ENCODE measurements at regions not wholly inside any gene's neighbourhood (a gene's known extent, or its start where the extent isn't known, plus 50 kb on each side); places are given as distances from the start of the nearest gene placed in this dataset.

- Histone ChIP-seq H3K36me3 (ENCODE audit: control insufficient read depth in 2 of 2, extremely low read depth in 1 of 2, insufficient read depth in 2 of 2, low read length in 2 of 2) (no peaks in the 10 kb centered on the region), H3K9me3 (replicated peaks; ENCODE audit: control insufficient read depth, insufficient read depth, low read length) (no peaks in the 10 kb centered on the region), H3K9ac (replicated peaks; ENCODE audit: extremely low read depth, insufficient read depth, low read length) (no peak overlapping the region), H3K79me2 (ENCODE audit: control insufficient read depth, insufficient read depth, low read length) (no peaks in the 10 kb centered on the region), H2AFZ (ENCODE audit: low read depth, low read length) (no peak overlapping the region), H3K27ac (ENCODE audit: insufficient read depth, low read depth, low read length) (no peak overlapping the region), H3K4me2 (ENCODE audit: insufficient read depth, low read length) (no peak overlapping the region), H3K9me1 (replicated peaks; ENCODE audit: control insufficient read depth, extremely low read depth, insufficient read depth, low read length) (no peaks in the 10 kb centered on the region), H3K4me1 (ENCODE audit: control insufficient read depth, extremely low read depth, insufficient read depth, low read length) (no peaks in the 10 kb centered on the region), H3K27me3 (ENCODE audit: control insufficient read depth in 2 of 2, insufficient read depth in 2 of 2, low read length in 2 of 2) (no peaks in the 10 kb centered on the region), H3K4me3 (replicated peaks in 1 of 3; ENCODE audit: insufficient read depth in 1 of 3, low read depth in 1 of 3, low read length in 3 of 3) (no peak overlapping the region), H4K20me1 (replicated peaks; ENCODE audit: control insufficient read depth, extremely low read depth, insufficient read depth, low read length) (no peaks in the 10 kb centered on the region)
- FAIRE-seq, result no peak
- dilution Hi-C loops (cut with MboI; ENCODE audit: extremely low pct_ligation_motif_present, low sequenced_read_pairs) (no loop called here), intact Hi-C loops (cut with micrococcal nuclease) (no loop called here)
- CTCF ChIA-PET, result no interaction called here
- TF ChIP-seq MYC (IDR thresholded peaks at IDR 0.05; ENCODE audit: low read depth, low read length) (no peak), JUN (IDR thresholded peaks at IDR 0.05; ENCODE audit: borderline replicate concordance, insufficient read depth, insufficient read length, low read depth) (no peak), EZH2 (IDR thresholded peaks at IDR 0.05; ENCODE audit: borderline replicate concordance, low read depth, low read length, severe bottlenecking) (no peak), GATA2 (IDR thresholded peaks at IDR 0.05; ENCODE audit: insufficient read depth, insufficient read length, low read depth, low read length) (no peak), CTCF (IDR thresholded peaks at IDR 0.05; ENCODE audit: extremely low read depth in 1 of 2, insufficient read depth in 1 of 2, low read depth in 1 of 2, low read length in 2 of 2) (no peak), POLR2AphosphoS5 (IDR thresholded peaks at IDR 0.05; ENCODE audit: insufficient read depth, low read depth, low read length) (no peak), FOS (IDR thresholded peaks at IDR 0.05; ENCODE audit: borderline replicate concordance, insufficient read depth, low read length) (no peak), POLR2A (IDR thresholded peaks at IDR 0.05; ENCODE audit: low read depth, low read length) (no peak), MAX (IDR thresholded peaks at IDR 0.05; ENCODE audit: insufficient read depth, insufficient read length) (no peak)
- BruUV-seq (replicated peaks), result no TSS peak
- POLR2A ChIA-PET, result no interaction called here
- DNase-seq (ENCODE audit: low read depth, low spot score), result no peak
These were observed 119.2 kb upstream of the CCL2 start for GRCh38 chr17:34135841-34136240.

All from endothelial cell of umbilical vein (primary cell).